ENCODE measurements at regions not wholly inside any gene's neighbourhood (a gene's known extent, or its start where the extent isn't known, plus 50 kb on each side); places are given as distances from the start of the nearest gene placed in this dataset.

DNA sequence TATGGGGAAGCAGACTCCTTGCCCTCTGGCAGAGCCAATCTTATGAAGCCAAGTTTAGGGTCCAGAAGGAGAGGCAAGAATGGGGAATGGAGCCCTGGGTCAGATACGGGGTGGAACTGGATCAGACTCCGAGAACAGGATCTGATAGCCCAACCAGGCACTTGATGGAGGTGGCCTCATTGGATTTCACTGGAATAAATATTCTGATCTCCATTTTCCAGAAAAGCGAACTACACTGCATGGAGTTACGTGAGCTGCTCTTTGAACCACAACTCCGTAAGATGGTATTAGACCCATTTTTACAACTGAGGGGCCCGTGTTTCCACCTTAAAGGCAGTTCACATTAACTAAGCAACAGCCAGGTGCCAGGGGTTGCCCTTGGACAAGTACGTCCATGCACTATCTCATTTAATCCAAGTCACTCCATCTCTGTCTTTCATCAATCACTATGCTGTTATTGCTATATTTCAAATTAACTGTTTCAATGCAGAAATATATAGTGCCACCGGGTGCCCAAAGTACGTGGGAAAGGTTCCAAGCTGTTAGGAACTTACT is 155.2 kb downstream of the BCL11B start:
- no peak for TF ChIP-seq POLR2A (IDR thresholded peaks at IDR 0.05)
- TF ChIP-seq CTCF (IDR thresholded peaks at IDR 0.05): no peak
